Hypothalamus (tissue), 51 donors: ENCODE measurements at regions not wholly inside any gene's neighbourhood (a gene's known extent, or its start where the extent isn't known, plus 50 kb on each side); places are given as distances from the start of the nearest gene placed in this dataset.

ENCODE experiments used
- DNase-seq, 51 donors: peaks; one replicate each; lab custom pipeline; 2025; lab: John Stamatoyannopoulos, UW

DNA sequence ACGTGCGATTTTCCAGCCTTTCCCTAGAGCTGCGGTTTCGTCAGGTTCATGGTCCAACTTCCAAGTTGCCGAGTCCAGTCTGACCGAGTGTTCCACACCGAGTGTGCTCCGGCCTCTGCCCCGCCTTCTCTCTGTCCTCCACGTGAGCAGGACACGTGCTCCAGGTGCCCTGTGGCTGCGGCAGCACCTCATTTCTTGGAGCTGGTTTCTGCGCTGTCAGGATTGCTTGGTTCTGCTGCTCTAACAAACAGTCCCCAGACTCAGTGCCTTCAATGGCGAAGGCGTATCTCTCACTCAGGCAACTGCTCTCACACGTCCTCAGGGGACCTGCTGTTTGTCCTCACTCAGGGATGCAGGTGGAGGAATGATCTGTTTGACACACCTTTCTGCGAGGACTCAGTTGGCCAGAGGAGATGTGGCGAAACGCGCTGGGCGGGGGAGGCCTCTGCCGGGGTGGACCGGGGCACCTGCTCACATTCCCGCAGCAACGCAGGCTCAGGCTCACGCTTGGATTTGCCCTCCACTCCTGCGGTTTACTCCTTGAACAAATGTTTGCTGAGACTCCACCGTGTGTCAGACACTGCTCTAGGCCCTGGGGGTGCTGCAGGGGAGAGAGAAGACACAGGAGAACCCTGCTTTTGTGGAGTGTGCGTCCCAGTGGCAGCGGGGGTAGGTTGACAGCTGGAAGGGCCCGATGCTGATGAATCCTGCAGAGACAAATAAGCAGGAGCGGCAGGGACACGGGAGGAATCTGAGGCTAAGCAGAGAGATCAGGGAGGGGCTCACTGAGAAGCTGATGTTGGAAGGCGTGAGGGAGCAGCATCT lies 63.4 kb upstream of the FBRSL1 start:
- no peak for DNase-seq

DNA sequence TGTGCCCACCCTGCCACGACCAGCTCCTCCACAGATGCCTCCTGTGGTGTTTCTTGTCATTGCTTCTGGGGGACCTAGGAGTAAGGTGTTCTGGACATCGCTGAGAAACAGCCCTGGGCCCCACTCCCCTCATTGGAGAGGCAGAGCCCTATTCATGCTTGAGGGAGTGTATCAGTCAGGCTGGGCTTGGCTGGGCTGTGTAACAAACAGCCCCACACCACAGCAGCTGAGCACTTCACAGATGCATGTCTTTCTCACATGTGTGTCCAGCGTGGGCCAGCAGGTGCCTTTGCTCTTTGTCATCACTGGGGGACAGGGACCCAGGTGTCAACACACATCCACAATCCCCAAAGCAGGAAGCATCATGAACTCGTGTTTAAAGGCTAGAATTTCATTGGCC lies 65.1 kb upstream of the FBRSL1 start:
- no peak for DNase-seq

DNA sequence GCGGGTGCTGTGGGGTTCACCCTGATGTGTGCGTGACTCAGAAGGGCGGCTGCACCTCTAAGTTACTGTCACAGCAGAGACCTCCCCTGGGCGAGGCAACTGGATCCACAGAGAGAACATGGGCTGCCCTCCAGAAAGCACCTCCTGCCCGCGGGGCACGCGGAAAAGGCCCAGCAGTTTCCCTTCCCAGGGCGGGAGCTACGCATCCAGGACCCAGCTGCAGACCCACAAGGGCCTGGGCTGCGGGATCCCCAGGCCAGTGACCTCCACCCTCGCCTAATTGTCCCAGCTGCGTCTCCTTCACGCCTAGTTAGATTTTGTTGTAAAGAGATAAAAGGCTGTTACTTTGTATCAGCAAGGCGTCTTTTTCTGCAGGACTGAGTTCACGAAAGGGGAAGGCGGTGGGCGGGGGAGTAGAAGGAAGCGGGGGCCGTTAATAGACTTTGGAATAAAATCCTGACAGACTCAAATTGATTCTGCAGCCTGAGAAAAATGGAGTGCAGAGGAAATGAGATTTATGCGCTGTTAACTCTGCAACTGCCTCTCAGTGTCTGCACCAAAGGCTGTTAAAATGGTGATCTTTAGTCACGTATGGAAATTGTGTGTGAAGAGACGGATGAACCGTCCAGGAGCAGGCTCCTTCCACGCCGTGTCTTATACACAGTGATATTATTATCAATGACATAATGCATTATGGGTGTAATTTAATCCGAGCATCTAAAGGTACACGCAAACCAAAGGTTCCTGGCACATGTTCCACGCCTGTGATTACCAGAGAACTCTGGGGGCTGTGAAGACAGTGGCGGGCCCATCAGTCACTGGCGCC lies 65.9 kb upstream of the FBRSL1 start:
- peak in 1 of 51 donors; percentile 60 for DNase-seq

DNA sequence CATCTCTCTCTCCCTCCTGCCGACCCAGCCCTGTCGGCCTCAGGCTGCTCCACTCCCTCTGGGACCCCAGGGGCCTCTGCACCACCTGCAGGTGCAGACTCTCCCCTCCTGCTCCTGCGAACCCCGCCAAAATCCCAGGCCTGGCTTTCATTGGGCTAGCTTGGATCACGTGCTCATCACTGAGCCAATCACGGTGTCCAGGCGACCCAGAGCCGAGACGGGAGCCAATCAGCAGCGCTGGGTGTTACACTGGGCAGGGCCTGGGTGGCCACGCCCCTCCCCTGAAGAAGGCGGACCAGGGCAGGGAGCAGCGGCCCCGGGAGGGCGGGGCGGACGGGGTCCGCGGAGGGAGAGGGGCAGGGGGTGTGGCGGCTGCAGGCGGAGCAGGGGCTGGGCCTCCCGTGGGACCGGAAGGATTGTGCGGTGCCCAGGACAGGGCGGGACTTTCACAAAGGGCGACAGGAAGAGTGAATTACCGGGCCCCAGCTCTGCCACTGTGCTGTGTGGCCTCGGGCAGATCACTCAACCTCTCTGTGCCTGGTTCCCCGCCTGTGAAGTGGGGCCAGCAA lies 66.6 kb upstream of the FBRSL1 start:
- DNase-seq: no peak

DNA sequence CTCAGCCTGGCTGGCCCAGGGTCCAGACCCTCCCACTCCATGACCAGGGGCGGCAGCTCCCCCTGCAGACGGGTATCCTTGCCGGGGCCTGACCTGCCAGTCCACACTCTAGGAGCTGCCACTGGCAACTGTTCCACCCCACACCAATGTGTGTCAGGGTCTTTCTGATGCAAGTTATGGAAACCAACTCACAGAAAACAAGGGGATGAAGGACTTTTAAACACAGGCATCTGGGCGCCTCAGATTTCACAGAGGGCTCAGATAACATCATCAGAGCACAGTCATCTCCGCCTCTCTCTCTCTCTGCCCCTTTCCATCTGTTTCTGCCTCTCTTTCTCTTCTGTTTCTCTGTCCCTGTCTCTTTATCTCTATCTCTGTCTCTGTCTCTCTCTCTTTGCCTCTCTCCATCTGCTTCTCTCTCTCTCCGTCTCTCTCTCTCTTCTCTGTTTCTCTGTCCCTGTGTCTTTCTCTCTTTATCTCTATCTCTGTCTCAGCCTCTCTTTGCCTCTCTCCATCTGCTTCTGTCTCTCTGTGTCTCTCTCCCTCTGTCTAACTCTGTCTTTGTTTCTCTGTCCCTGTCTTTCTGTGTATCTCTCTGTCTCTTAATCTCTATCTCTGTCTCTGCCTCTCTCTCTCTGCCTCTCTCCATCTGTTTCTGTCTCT lies 67.4 kb upstream of the FBRSL1 start:
- DNase-seq: no peak

DNA sequence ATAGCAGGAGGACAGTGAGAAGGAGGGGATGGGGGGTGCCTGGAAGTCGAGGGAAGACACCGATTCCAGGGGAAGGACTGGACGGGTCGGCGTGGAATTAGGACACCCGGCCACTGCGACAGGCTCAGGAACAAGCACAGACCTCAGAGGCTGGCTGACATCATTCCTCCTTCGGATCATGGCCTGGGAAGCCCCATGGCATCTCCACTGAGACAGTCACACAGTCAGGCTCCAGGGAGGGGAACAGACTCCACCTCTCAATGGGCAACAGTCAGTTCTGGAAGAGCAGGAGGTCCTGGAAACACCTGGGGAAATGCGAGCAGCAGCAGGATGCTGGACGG lies 67.9 kb upstream of the FBRSL1 start:
- no peak for DNase-seq

DNA sequence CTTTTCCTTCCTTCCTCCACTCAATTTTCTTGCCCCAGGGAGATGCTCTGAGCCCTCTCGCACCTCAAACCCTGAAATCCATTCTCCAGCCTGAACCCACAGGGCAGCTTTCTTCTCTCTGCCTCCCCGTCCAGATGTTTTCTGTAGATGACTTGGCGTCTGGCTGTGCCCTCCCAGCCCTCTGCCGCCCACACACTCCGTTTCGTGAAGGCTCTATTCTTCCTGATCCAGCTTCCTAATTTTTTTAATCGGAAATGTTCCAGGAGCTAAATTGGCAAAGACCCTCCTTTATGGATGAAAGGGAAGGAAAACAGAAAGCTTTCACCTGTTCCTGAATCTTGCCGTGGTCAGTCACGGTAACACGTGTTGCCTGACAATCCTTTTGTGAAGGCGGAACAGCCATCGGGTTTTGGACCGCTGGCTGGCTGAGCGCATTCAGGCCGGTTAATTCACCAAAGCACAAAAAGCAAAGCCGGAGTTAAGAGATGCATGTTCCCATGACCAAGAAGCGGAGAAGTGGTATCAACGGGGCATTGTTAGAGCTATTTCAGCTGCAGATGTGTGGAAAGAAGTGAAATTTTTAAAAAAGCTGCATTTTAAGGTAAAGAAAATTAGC lies 70.2 kb upstream of the FBRSL1 start:
- peak in 1 of 51 donors; percentile 17 for DNase-seq

DNA sequence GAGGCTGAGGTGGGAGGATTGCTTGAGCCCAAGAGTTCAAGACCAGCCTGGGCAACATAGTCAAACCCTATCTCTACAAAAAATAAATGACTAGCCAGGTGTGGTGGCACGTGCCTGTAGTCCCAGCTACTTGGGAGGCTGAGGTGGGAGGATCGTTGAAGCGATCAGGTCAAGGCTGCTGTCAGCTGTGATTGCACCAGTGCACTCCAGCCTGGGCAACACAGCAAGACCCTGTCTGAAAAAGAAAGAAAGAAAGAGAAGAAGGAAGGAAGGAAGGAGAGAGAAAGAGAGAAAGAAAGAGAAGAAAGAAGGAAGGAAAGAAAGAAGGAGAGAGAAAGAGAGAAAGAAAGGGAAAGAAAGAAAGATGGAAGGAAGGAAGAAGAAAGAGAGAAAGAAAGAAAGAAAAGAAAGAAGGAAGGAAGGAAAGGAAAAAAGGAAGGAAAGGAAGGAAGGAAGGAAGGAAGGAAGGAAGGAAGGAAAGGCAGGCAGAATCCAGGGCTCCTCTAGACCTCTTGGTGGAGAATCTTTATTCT lies 71.5 kb upstream of the FBRSL1 start:
- no peak for DNase-seq

DNA sequence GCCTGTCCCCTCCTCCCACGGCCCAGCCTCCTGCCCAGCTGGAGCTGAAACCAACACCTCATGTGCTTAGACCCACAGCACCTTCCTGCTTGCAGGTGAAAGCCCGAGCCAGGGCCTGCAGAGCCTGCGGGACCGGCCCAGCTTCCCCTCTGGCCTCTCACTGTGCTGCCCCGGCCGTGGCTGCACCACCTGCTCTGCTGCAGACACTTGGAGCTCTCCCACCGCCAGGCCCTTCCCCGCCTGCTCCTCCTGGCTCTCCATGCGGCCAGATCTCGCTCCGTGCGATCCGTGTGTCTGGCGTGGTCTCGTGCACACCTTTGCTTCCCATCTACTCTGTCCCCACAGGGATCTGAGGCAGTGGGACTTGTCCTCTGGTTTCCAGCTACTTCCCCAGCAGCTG lies 72.2 kb upstream of the FBRSL1 start:
- no peak for DNase-seq

DNA sequence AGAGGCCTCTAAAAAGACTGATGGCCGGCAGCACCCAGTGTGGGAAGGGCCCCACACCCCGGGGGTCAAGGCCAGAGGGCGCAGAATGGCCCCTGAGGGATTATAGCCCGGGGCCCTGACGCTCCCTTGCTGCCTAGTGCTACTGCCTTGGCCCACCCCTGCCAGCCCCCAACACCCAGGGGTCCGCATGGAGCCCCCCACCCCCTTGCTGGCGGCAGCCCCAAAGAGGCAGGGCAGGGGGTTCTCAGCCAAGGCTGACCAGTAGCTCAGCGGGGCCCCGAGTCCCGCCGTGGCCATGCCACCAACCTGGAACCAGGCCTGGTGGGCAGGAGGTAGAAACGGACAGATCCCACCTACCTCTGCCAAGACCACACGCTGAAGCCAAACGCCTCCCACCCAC lies 73.1 kb upstream of the FBRSL1 start:
- DNase-seq: no peak

DNA sequence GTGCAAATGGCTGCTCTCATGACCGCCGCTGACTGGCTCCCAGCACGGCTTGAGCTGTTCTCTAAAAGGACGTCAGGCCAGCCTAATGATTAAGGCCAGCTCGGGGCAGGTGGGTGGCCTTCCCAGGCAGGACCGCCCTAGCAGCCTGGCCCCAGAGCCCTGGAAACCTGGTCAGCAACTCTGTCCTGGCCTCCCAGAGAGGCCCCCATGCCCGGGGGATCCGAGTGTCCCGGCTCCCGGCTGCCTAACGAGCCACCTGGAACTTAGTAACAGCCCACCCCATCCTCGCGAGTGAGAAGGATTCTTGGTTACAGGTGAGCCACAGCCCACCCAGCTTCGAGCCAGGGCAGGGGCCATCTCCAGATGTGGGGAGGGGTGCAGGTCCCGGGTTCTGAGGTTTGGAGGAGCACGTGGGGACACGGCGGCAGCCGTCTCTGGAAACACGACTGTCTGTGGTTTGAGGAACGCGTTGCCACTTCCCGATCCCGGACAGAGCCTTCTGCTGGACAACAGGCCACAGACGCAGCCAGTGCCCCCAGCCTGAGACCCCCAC lies 73.8 kb upstream of the FBRSL1 start:
- no peak for DNase-seq

DNA sequence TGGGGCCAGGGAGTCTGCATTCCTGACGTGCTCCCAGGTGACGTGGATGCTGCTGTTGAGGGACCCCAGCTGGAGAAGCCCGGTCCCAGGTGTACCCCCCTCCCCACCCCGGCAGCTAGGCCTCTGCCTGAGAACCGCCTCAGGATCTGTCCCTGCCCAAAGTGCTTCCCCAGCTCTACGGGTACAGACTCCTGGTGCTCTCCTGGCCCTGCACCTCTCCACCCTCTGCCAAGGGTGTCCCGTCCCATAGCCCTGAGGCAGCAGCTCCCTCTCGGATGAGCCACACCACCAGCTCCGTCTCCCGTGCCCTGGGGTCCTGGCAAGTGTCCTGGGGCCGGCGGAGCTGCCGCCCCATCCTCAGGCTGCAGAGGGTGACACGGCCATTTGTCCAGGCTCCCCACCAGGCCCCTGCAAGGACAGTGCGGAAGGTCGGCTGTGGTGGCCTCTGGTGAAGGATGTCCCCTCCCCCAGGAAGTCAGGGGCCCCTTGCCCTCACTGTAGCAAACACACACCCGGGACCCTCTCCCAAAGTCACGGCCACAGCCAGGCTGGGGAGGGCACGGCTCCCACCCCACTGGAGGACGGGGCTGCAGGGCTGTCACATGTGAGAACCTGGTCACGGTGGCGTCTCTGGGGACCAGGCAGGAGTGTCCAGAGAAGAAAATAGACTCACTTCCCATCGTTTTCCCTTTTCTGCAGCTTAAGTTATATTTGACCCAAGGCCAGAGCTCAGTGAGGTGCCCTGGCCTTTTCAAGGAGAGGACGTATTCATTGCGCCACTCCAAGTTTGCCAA lies 74.4 kb upstream of the FBRSL1 start:
- no peak for DNase-seq

DNA sequence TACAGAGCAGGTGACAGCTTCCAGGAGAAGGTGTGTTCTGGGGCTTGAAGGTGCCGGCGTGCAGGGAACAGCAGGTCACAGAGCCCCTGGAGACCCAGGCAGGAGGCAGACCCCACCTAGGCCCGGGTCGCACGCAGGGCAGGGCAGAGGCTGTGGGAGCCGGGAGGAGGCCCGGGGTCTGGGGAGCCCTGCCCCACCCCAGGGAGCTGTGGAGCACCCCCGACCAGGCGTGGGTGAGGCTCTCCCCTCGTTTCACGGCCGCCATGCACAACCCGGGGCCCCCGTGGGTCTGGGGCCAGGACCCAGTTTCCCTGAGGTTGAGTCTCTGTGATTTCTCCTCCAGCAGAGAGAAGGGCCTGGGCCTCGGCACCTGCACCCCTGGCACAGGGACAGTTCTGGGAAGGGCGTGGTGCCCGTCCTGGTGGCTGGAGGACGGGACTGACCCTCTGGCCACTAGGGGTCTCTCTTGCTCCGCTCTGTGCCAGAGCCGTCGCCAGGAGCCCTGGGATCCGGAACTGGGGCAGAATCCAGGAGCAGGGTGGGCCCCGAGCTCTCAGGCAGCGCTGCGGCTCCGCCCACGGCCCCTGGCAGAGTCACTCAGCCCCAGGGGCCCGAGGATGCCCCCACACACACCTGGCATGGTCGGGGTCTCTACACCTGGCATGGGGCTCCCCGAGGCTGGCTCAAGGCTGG lies 75.2 kb upstream of the FBRSL1 start:
- DNase-seq: peak in 47 of 51 donors; percentile 6 to 80 (median 46)

DNA sequence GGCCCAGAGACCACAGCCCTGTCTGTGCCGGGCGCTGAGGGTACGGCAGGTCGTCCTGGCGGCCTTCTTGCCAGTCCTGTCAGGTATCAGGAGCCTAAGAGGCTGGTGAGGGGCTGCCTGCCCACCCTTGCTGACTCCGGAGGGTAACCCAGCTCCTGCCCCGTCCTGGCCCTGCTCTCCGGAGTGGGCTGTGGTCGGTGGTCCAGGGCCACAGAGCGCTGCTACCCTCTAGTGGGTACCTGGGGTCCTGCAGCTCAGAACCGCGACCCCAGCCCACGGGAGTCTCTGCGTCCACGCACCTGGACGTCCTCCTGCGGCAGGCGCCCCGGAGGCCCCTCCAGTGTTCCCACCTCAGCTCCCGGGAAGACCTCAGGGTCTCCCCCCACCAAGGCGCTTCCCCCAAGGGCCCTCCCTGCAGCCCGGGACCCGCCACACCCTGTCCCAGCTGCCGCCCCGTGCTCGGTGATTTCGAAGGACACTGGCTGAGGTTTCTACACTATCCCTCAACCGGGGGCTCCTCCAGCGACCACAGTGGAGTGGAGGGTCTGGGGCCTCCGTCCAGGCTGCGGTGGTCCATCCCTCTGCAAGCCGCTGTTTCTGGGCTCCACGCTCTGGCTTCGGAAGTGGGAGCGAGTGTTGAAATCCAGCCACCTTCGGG lies 75.9 kb upstream of the FBRSL1 start:
- no peak for DNase-seq

DNA sequence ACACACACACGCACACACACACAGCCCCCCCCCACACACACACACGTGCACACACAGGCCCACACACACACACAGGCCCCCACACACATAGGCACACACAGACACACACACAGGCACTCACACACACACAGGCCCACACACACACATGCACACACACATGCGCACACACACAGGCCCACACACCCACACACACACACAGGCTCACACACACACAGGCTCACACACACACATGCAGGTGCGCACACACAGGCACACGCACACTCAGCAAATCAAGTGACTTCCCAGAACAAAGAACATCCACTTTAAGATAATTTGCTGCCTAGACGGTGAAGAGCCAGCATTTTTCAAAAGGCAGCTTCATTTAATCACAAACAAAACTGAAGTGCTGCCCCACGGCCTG lies 78.5 kb upstream of the FBRSL1 start:
- DNase-seq: no peak

DNA sequence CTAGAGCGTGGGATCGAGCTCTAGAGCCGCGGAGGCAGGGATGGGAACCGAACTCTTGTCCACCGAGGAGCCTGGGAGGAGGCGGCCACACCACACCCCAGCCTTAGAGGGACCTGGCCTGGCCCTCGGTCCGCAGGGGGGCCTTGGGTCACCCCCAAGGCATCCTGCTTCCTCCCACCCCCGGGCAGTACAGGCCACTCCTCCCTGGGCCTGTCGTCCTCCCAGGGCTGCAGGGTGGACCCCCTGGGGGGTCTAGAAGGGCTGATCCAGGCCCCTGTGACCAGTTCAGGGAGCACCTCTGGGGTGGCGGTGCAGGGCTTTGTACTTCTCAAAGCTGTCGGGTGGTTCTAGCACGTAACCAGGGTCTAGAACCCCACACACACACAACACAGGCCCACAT lies 79.1 kb upstream of the FBRSL1 start:
- DNase-seq: no peak

DNA sequence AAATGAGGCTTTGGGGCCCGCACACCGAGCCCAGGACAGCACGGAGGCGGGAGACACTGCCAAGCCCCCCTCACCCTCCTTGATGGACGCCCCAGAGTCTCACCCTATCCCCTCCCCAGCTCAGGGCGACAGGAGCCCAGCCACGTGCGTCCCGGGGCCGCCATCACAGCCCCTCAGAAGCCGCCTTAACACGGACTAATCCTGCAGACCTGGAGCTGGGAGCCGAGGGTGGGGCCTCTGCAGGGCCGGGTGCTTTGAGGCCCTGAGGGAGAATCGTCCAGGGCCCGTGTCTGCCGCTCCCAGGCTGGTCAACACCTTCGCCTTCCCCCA lies 79.7 kb upstream of the FBRSL1 start:
- no peak for DNase-seq

DNA sequence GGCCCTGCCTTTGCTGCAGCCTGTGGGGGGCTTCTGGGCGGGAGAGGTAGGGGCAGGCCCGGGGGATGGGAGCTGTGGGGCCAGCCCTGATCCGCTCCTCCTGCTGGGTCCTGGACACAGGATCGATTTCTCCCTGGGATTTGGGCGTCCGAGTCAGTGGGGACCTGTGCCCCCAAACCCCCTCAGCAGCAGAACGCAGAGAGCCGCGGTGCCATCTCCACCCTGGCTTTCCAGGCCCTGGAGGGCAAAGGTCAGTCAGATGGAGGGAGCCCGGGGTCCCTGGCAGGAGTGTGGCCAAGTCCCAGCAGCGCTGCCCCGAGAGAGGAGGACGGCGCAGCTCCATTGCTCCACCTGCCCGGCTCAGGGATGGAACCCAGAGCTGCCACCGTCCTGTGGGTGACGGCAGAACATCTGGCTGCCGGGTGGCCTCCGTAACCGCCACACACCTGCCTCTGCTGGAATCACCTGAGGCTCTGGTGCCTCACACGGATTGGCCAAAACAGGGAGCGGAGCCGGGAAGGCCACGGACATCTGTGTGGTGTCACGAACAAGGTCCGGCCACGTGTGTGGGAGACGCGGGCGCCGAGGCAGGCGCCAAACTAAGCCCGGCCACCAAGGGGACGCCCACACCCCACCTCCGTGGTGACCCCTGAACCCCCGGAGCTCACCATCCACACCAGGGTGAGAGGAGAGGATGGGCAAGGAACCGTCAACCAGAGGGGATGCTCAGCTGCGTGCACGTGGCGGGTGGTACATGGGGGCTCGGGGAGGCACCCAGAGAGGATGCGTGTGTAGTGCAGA lies 80.3 kb upstream of the FBRSL1 start:
- no peak for DNase-seq
